AG04450 (cell line): ENCODE measurements at regions not wholly inside any gene's neighbourhood (a gene's known extent, or its start where the extent isn't known, plus 50 kb on each side); places are given as distances from the start of the nearest gene placed in this dataset.
"Not testable (repeated sequence)": the region's sequence is repeated elsewhere in the genome, so short reads cannot be mapped to it uniquely, and the experiment has no call there.

Experiments used
- CTCF ChIA-PET: fragments of 300-600, 350-600 bp; formaldehyde crosslinking; extraction: SDS; loops from one replicate; lab custom pipeline; 2022; ENCODE audit warnings: antibody characterized with exemption, inconsistent platforms; lab: Charles Lee
- POLR2A ChIA-PET: fragments of 350-600 bp; formaldehyde crosslinking; extraction: SDS; loops from one replicate; lab custom pipeline; 2021; ENCODE audit warnings: antibody characterized with exemption, inconsistent platforms; lab: Yijun Ruan, JAX
- DNase-seq: peaks from one replicate; pipeline ENCODE4 v3.0.0-alpha.2; 2011; ENCODE audit warnings: low read depth, low spot score
- H3K27ac ChIP-seq: one replicate; pipeline ENCODE4 v1.5.1; 2012; ENCODE audit warnings: low read depth, low read length, control low read depth
- H3K27me3 ChIP-seq: one replicate; pipeline ENCODE4 v1.6.0; 2012; ENCODE audit warnings: low read length; ENCODE audit not compliant: control insufficient read depth, insufficient read depth
- H3K4me3 ChIP-seq: 2 replicates; pipeline ENCODE4 v1.5.1; 2011; ENCODE audit warnings: mild to moderate bottlenecking, low read depth, low read length, control low read depth
- H3K9me3 ChIP-seq: 2 replicates; pipeline ENCODE4 v1.5.1; 2012; ENCODE audit warnings: low read length; ENCODE audit not compliant: control insufficient read depth, insufficient read depth
- TF ChIP-seq, protein P1 (sequence below): IDR thresholded peaks from 2 replicates; pipeline ENCODE4 v1.5.1; 2011; ENCODE audit warnings: low read depth, low read length, control low read depth, inconsistent platforms

GRCh38 chrX:121763671-121764070 is 716.3 kb downstream of the GLUD2 start:
- ChIA-PET CTCF (no interaction called here), POLR2A (no interaction called here)
- Histone ChIP-seq H3K9me3 (peaks cover 3% of the 10 kb centered on the region; the same call in 1 of the 2 replicates), H3K27ac (no peak overlapping the region), H3K4me3 (no peak overlapping the region), H3K27me3 (no peaks in the 10 kb centered on the region)
- DNase-seq = no peak
- TF ChIP-seq, protein P1, sequence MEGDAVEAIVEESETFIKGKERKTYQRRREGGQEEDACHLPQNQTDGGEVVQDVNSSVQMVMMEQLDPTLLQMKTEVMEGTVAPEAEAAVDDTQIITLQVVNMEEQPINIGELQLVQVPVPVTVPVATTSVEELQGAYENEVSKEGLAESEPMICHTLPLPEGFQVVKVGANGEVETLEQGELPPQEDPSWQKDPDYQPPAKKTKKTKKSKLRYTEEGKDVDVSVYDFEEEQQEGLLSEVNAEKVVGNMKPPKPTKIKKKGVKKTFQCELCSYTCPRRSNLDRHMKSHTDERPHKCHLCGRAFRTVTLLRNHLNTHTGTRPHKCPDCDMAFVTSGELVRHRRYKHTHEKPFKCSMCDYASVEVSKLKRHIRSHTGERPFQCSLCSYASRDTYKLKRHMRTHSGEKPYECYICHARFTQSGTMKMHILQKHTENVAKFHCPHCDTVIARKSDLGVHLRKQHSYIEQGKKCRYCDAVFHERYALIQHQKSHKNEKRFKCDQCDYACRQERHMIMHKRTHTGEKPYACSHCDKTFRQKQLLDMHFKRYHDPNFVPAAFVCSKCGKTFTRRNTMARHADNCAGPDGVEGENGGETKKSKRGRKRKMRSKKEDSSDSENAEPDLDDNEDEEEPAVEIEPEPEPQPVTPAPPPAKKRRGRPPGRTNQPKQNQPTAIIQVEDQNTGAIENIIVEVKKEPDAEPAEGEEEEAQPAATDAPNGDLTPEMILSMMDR = no peak

- H3K4me3 ChIP-seq, CTCF ChIA-PET, POLR2A ChIA-PET, DNase-seq, H3K9me3 ChIP-seq, H3K27ac ChIP-seq, H3K27me3 ChIP-seq: not testable (repeated sequence)
Measured at GRCh38 chrX:121768210-121768609, 720.8 kb downstream of the GLUD2 start.

DNA sequence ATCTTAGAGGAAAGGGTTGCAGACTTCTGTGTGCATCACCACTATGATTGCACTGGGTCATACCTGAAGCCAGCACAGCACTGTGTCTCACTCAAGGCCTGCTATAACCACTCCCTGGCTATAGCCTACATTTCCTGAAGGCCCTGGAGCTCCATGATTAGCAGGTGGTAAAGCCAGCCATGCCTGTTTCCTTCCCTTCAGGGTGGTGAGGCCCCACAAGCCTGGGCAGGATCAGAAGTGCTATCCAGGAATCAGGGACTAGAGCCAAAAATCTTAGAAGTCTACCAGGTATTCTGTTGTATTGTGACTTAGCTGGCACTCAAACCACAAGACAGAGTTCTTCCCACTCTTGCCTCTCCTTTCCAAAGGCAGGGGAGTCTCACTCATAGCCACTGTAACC is 734.6 kb downstream of the GLUD2 start:
- ChIA-PET POLR2A (no interaction called here), CTCF (no interaction called here)
- TF ChIP-seq, protein P1 = no peak

GRCh38 chrX:121782544-121782943 is 735.1 kb downstream of the GLUD2 start:
- Histone ChIP-seq H3K27me3 (no peaks in the 10 kb centered on the region), H3K27ac (no peak overlapping the region), H3K9me3 (no peaks in the 10 kb centered on the region; the same call in 1 of the 2 replicates), H3K4me3 (no peak overlapping the region)
- CTCF ChIA-PET = no interaction called here
- TF ChIP-seq, protein P1 = no peak
- DNase-seq = no peak
- POLR2A ChIA-PET = no interaction called here

More for the DNA sequence above, 734.6 kb downstream of the GLUD2 start:
- no peak for DNase-seq
- H3K27ac ChIP-seq = no peak overlapping the region
- no peaks in the 10 kb centered on the region for H3K27me3 ChIP-seq
- no peaks in the 10 kb centered on the region; the same call in 1 of the 2 replicates for H3K9me3 ChIP-seq
- H3K4me3 ChIP-seq = no peak overlapping the region

GRCh38 chrX:121782976-121783375 is 735.6 kb downstream of the GLUD2 start:
- ChIA-PET CTCF (no interaction called here), POLR2A (no interaction called here)
- H3K4me3 ChIP-seq = no peak overlapping the region
- H3K27ac ChIP-seq = no peak overlapping the region
- DNase-seq = no peak
- H3K27me3 ChIP-seq = no peaks in the 10 kb centered on the region
- H3K9me3 ChIP-seq = no peaks in the 10 kb centered on the region; the same call in 1 of the 2 replicates
- TF ChIP-seq, protein P1 = no peak

DNA sequence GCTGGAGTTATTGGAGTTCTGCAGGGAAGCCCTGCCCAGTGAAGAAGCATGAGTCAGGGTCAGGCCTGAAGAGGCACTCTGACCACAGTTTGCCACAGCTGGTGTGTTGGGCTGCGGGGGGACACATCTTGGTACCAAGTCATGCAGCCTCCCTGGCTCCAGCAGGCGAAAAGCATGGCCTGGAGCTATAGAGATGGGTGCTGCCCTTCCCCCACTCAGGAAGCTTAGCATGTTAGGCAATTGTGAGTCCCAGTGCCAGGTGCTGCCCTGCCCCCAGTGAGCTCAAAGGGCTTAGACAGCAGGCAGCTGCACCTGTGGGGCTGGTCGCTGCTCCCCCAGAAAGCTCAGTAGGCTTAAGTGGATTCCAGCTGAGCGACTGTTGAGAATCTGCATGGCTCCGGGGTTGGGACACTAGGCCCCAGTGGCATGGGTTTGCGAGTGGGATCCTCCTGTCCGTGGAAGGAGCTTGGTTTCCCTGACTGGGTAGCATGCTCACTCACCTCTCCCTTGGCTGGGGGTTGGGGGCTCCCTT is 755.5 kb downstream of the GLUD2 start:
- no peaks in the 10 kb centered on the region for H3K27me3 ChIP-seq
- H3K4me3 ChIP-seq = no peak overlapping the region
- no peak overlapping the region for H3K27ac ChIP-seq
- ChIA-PET CTCF (no interaction called here), POLR2A (no interaction called here)
- H3K9me3 ChIP-seq = peaks cover 10% of the 10 kb centered on the region
- TF ChIP-seq, protein P1 = no peak
- no peak for DNase-seq
